ENCODE measurements at regions not wholly inside any gene's neighbourhood (a gene's known extent, or its start where the extent isn't known, plus 50 kb on each side); places are given as distances from the start of the nearest gene placed in this dataset.

DNA sequence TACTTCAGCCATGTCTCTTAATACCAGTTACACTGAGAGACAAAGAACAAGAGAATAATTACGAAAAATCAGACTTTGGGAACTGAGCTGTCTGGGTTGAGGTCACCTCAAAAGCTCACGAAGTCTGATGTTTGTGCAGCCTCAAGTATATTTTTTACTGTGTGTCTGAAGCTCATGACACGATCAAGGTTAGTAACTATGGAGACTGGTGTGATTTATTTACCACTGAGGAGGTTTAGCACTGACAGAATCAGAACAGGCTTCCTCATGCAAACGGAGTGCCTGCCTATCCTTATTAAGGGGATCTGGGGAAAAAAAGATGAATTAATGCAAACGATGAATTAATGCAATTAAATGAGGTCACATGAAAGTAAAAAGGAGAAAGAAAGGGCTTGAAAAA, 61.1 kb upstream of the RAPH1 start:
- Histone ChIP-seq H3K27me3 (ENCODE audit: insufficient read depth) (no peaks in the 10 kb centered on the region), H3K79me2 (replicated peaks; ENCODE audit: insufficient read depth) (no peaks in the 10 kb centered on the region), H3K27ac (ENCODE audit: low read depth) (no peak overlapping the region), H3F3A (replicated peaks; ENCODE audit: low read depth) (0 out of 2 replicates have a peak, but pooled peaks cover 3% of the 10 kb centered on the region), H2AFZ (no peak overlapping the region), H3K36me3 (ENCODE audit: insufficient read depth) (no peaks in the 10 kb centered on the region), H4K20me1 (replicated peaks; ENCODE audit: insufficient read depth) (no peaks in the 10 kb centered on the region), H3K4me1 (ENCODE audit: insufficient read depth) (peaks cover 15% of the 10 kb centered on the region), H3K9me2 (ENCODE audit: insufficient read depth) (no peaks in the 10 kb centered on the region), H3K4me3 (no peak overlapping the region), H3K4me2 (no peak overlapping the region)
- Mint-ChIP-seq H3K4me3 (no peak overlapping the region), H3K9me3 (no peaks in the 10 kb centered on the region; the same call in 1 of the 3 replicates), H3K36me3 (ENCODE audit: low read depth) (peaks cover 3% of the 10 kb centered on the region; the same call in 1 of the 3 replicates), H3K4me1 (peaks cover 8% of the 10 kb centered on the region; the same call in 2 of the 3 replicates), H3K27me3 (ENCODE audit: insufficient read depth, low read depth, poor library complexity) (peaks cover 2% of the 10 kb centered on the region), H3K27ac (no peak overlapping the region)
- DNase-seq (ENCODE audit: low spot score) (no peak), ATAC-seq (no peak)
- TF ChIP-seq STAT1 (IDR thresholded peaks at IDR 0.05; ENCODE audit: unreplicated experiment), result no peak
- TF ChIP-seq ZNF114 (CRISPR knock-in tag; IDR thresholded peaks at IDR 0.05), result no peak
- TF ChIP-seq JUNB (IDR thresholded peaks at IDR 0.05; ENCODE audit: unreplicated experiment), result no peak
- no peak for TF ChIP-seq ZNF331 (CRISPR knock-in tag; IDR thresholded peaks at IDR 0.05; ENCODE audit: low read depth)
- no peak for TF ChIP-seq NANOG (IDR thresholded peaks at IDR 0.05; ENCODE audit: borderline replicate concordance)
- TF ChIP-seq, protein P1, sequence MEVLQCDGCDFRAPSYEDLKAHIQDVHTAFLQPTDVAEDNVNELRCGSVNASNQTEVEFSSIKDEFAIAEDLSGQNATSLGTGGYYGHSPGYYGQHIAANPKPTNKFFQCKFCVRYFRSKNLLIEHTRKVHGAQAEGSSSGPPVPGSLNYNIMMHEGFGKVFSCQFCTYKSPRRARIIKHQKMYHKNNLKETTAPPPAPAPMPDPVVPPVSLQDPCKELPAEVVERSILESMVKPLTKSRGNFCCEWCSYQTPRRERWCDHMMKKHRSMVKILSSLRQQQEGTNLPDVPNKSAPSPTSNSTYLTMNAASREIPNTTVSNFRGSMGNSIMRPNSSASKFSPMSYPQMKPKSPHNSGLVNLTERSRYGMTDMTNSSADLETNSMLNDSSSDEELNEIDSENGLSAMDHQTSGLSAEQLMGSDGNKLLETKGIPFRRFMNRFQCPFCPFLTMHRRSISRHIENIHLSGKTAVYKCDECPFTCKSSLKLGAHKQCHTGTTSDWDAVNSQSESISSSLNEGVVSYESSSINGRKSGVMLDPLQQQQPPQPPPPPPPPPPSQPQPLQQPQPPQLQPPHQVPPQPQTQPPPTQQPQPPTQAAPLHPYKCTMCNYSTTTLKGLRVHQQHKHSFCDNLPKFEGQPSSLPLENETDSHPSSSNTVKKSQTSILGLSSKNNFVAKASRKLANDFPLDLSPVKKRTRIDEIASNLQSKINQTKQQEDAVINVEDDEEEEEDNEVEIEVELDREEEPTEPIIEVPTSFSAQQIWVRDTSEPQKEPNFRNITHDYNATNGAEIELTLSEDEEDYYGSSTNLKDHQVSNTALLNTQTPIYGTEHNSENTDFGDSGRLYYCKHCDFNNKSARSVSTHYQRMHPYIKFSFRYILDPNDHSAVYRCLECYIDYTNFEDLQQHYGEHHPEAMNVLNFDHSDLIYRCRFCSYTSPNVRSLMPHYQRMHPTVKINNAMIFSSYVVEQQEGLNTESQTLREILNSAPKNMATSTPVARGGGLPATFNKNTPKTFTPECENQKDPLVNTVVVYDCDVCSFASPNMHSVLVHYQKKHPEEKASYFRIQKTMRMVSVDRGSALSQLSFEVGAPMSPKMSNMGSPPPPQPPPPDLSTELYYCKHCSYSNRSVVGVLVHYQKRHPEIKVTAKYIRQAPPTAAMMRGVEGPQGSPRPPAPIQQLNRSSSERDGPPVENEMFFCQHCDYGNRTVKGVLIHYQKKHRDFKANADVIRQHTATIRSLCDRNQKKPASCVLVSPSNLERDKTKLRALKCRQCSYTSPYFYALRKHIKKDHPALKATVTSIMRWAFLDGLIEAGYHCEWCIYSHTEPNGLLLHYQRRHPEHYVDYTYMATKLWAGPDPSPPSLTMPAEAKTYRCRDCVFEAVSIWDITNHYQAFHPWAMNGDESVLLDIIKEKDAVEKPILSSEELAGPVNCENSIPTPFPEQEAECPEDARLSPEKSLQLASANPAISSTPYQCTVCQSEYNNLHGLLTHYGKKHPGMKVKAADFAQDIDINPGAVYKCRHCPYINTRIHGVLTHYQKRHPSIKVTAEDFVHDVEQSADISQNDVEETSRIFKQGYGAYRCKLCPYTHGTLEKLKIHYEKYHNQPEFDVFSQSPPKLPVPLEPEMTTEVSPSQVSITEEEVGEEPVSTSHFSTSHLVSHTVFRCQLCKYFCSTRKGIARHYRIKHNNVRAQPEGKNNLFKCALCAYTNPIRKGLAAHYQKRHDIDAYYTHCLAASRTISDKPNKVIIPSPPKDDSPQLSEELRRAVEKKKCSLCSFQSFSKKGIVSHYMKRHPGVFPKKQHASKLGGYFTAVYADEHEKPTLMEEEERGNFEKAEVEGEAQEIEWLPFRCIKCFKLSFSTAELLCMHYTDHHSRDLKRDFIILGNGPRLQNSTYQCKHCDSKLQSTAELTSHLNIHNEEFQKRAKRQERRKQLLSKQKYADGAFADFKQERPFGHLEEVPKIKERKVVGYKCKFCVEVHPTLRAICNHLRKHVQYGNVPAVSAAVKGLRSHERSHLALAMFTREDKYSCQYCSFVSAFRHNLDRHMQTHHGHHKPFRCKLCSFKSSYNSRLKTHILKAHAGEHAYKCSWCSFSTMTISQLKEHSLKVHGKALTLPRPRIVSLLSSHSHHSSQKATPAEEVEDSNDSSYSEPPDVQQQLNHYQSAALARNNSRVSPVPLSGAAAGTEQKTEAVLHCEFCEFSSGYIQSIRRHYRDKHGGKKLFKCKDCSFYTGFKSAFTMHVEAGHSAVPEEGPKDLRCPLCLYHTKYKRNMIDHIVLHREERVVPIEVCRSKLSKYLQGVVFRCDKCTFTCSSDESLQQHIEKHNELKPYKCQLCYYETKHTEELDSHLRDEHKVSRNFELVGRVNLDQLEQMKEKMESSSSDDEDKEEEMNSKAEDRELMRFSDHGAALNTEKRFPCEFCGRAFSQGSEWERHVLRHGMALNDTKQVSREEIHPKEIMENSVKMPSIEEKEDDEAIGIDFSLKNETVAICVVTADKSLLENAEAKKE (CRISPR knock-in tag; IDR thresholded peaks at IDR 0.05), result no peak
- TF ChIP-seq POLR2AphosphoS5 (IDR thresholded peaks at IDR 0.05; ENCODE audit: low read depth), result no peak
- TF ChIP-seq EZH2 (IDR thresholded peaks at IDR 0.05; ENCODE audit: low read depth, unreplicated experiment), result no peak
- TF ChIP-seq, protein P2, sequence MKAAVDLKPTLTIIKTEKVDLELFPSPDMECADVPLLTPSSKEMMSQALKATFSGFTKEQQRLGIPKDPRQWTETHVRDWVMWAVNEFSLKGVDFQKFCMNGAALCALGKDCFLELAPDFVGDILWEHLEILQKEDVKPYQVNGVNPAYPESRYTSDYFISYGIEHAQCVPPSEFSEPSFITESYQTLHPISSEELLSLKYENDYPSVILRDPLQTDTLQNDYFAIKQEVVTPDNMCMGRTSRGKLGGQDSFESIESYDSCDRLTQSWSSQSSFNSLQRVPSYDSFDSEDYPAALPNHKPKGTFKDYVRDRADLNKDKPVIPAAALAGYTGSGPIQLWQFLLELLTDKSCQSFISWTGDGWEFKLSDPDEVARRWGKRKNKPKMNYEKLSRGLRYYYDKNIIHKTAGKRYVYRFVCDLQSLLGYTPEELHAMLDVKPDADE (IDR thresholded peaks at IDR 0.05), result no peak
- TF ChIP-seq, protein P3, sequence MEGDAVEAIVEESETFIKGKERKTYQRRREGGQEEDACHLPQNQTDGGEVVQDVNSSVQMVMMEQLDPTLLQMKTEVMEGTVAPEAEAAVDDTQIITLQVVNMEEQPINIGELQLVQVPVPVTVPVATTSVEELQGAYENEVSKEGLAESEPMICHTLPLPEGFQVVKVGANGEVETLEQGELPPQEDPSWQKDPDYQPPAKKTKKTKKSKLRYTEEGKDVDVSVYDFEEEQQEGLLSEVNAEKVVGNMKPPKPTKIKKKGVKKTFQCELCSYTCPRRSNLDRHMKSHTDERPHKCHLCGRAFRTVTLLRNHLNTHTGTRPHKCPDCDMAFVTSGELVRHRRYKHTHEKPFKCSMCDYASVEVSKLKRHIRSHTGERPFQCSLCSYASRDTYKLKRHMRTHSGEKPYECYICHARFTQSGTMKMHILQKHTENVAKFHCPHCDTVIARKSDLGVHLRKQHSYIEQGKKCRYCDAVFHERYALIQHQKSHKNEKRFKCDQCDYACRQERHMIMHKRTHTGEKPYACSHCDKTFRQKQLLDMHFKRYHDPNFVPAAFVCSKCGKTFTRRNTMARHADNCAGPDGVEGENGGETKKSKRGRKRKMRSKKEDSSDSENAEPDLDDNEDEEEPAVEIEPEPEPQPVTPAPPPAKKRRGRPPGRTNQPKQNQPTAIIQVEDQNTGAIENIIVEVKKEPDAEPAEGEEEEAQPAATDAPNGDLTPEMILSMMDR (conservative IDR thresholded peaks at IDR 0.05; ENCODE audit: low read depth in 2 of 2), result no peak
- no peak for TF ChIP-seq CREB1 (CRISPR knock-in tag; IDR thresholded peaks at IDR 0.05; ENCODE audit: low read depth)
- TF ChIP-seq, protein P4, sequence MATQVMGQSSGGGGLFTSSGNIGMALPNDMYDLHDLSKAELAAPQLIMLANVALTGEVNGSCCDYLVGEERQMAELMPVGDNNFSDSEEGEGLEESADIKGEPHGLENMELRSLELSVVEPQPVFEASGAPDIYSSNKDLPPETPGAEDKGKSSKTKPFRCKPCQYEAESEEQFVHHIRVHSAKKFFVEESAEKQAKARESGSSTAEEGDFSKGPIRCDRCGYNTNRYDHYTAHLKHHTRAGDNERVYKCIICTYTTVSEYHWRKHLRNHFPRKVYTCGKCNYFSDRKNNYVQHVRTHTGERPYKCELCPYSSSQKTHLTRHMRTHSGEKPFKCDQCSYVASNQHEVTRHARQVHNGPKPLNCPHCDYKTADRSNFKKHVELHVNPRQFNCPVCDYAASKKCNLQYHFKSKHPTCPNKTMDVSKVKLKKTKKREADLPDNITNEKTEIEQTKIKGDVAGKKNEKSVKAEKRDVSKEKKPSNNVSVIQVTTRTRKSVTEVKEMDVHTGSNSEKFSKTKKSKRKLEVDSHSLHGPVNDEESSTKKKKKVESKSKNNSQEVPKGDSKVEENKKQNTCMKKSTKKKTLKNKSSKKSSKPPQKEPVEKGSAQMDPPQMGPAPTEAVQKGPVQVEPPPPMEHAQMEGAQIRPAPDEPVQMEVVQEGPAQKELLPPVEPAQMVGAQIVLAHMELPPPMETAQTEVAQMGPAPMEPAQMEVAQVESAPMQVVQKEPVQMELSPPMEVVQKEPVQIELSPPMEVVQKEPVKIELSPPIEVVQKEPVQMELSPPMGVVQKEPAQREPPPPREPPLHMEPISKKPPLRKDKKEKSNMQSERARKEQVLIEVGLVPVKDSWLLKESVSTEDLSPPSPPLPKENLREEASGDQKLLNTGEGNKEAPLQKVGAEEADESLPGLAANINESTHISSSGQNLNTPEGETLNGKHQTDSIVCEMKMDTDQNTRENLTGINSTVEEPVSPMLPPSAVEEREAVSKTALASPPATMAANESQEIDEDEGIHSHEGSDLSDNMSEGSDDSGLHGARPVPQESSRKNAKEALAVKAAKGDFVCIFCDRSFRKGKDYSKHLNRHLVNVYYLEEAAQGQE (IDR thresholded peaks at IDR 0.05; ENCODE audit: unreplicated experiment), result no peak
- TF ChIP-seq EZH2phosphoT487 (IDR thresholded peaks at IDR 0.05; ENCODE audit: unreplicated experiment), result no peak
